Neural cell (in vitro differentiated cells): ENCODE measurements at regions not wholly inside any gene's neighbourhood (a gene's known extent, or its start where the extent isn't known, plus 50 kb on each side); places are given as distances from the start of the nearest gene placed in this dataset.

Source experiments
- H2AFZ ChIP-seq: fragments of 200-600, 300-800 bp; sonication (generic), shearing (Covaris generic); 2 replicates; pipeline ENCODE4 v1.6.0; 2014; ENCODE audit warnings: low read depth, mild to moderate bottlenecking, antibody characterized with exemption, low read length, moderate library complexity
- H3F3A ChIP-seq: fragments of 200-600 bp; shearing (Covaris generic); 2 replicates; pipeline ENCODE4 v1.6.1; 2016; ENCODE audit warnings: mild to moderate bottlenecking, moderate library complexity, mixed read lengths, antibody characterized with exemption, low read length; ENCODE audit not compliant: insufficient read depth, poor library complexity, severe bottlenecking
- H3K27ac ChIP-seq: fragments of 200-600, 300-800 bp; sonication (generic), shearing (Covaris generic); 2 replicates; pipeline ENCODE4 v1.5.1; 2014; ENCODE audit warnings: mild to moderate bottlenecking, low read length, moderate library complexity
- H3K27me3 ChIP-seq: fragments of 300-800, 200-600 bp; sonication (generic), shearing (Covaris generic); 2 replicates; pipeline ENCODE4 v1.6.0; 2014; ENCODE audit warnings: mild to moderate bottlenecking, low read depth, low read length, moderate library complexity; ENCODE audit not compliant: insufficient read depth
- H3K36me3 ChIP-seq: fragments of 300-800, 200-600 bp; sonication (generic), shearing (Covaris generic); 2 replicates; pipeline ENCODE4 v1.5.1; 2014; ENCODE audit warnings: mild to moderate bottlenecking, antibody characterized with exemption, low read length, moderate library complexity; ENCODE audit not compliant: insufficient read depth
- H3K4me2 ChIP-seq: fragments of 300-800, 200-600 bp; sonication (generic), shearing (Covaris generic); 2 replicates; pipeline ENCODE4 v1.6.0; 2014; ENCODE audit warnings: mild to moderate bottlenecking, low read length
- H3K4me3 ChIP-seq: fragments of 300-800, 200-600 bp; sonication (generic), shearing (Covaris generic); 2 replicates; pipeline ENCODE4 v1.5.1; 2014; ENCODE audit warnings: mild to moderate bottlenecking, low read length, moderate library complexity
- H3K79me2 ChIP-seq: fragments of 200-600 bp; shearing (Covaris generic); replicated peaks from 2 replicates; pipeline ENCODE4 v1.6.0; 2014; ENCODE audit warnings: mild to moderate bottlenecking, low read length, moderate library complexity; ENCODE audit not compliant: insufficient read depth
- H3K9ac ChIP-seq: fragments of 300-800, 200-600 bp; sonication (generic), shearing (Covaris generic); 2 replicates; pipeline ENCODE4 v1.6.1; 2016; ENCODE audit warnings: mild to moderate bottlenecking, low read length, mixed read lengths
- H3K9me2 ChIP-seq: fragments of 200-600 bp; shearing (Covaris generic); 2 replicates; pipeline ENCODE4 v1.6.1; 2016; ENCODE audit warnings: mild to moderate bottlenecking, low read length, mixed read lengths; ENCODE audit not compliant: insufficient read depth
- H3K9me3 ChIP-seq: fragments of 200-600, 300-800 bp; sonication (generic), shearing (Covaris generic); 2 replicates; pipeline ENCODE4 v1.6.1; 2016; ENCODE audit warnings: mild to moderate bottlenecking, mixed run types, low read length, moderate library complexity, mixed read lengths
- H4K20me1 ChIP-seq: fragments of 200-600 bp; shearing (Covaris generic); 2 replicates; pipeline ENCODE4 v1.6.1; 2016; ENCODE audit warnings: mild to moderate bottlenecking, mixed run types; ENCODE audit not compliant: insufficient read depth
- CTCF ChIP-seq: fragments of 450-650 bp; IDR thresholded peaks from 2 replicates; pipeline ENCODE4 v1.5.1; 2014; ENCODE audit warnings: antibody characterized with exemption, mild to moderate bottlenecking, moderate library complexity; ENCODE audit not compliant: poor library complexity, severe bottlenecking
- EP300 ChIP-seq: fragments of 450-650 bp; conservative IDR thresholded peaks from 2 replicates; pipeline ENCODE4 v1.6.1; 2014; ENCODE audit warnings: antibody characterized with exemption, mild to moderate bottlenecking, moderate library complexity; ENCODE audit not compliant: poor library complexity, severe bottlenecking
- EZH2 ChIP-seq: fragments of 200-600, 300-800 bp; shearing (Covaris generic), sonication (generic); IDR thresholded peaks from 2 replicates; pipeline ENCODE4 v1.6.1; 2014; ENCODE audit warnings: antibody characterized with exemption, low read length, borderline replicate concordance, mild to moderate bottlenecking; ENCODE audit not compliant: insufficient read depth, poor library complexity, severe bottlenecking
- MXI1 ChIP-seq: fragments of 450-650 bp; conservative IDR thresholded peaks from 2 replicates; pipeline ENCODE4 v1.6.1; 2014; ENCODE audit warnings: antibody characterized with exemption, mild to moderate bottlenecking; ENCODE audit not compliant: poor library complexity, severe bottlenecking
- POLR2AphosphoS5 ChIP-seq: IDR thresholded peaks from 2 replicates; pipeline ENCODE4 v1.6.1; 2012
- RAD21 ChIP-seq: fragments of 450-650 bp; conservative IDR thresholded peaks from 2 replicates; pipeline ENCODE4 v1.6.1; 2014; ENCODE audit warnings: antibody characterized with exemption, mild to moderate bottlenecking, moderate library complexity
- REST ChIP-seq: IDR thresholded peaks from 2 replicates; pipeline ENCODE4 v1.6.1; 2012; ENCODE audit warnings: borderline replicate concordance
- SMC3 ChIP-seq: fragments of 450-650 bp; conservative IDR thresholded peaks from 2 replicates; pipeline ENCODE4 v1.6.1; 2014; ENCODE audit warnings: antibody characterized with exemption, mild to moderate bottlenecking, moderate library complexity; ENCODE audit not compliant: poor library complexity
- TAF1 ChIP-seq: IDR thresholded peaks from 2 replicates; pipeline ENCODE4 v1.6.1; 2012; ENCODE audit warnings: low read depth

- no peaks in the 10 kb centered on the region for H4K20me1 ChIP-seq
- H3K36me3 ChIP-seq = no peaks in the 10 kb centered on the region
- no peaks in the 10 kb centered on the region for H3K27me3 ChIP-seq
- H3K9me3 ChIP-seq = no peaks in the 10 kb centered on the region
- no peaks in the 10 kb centered on the region for H3K79me2 ChIP-seq
- H3K9ac ChIP-seq = no peak overlapping the region
- H2AFZ ChIP-seq = no peak overlapping the region
- no peak overlapping the region for H3K4me2 ChIP-seq
- H3K4me3 ChIP-seq = no peak overlapping the region
- H3K27ac ChIP-seq = no peak overlapping the region
- H3K9me2 ChIP-seq = no peaks in the 10 kb centered on the region
- TF ChIP-seq POLR2AphosphoS5 (no peak), RAD21 (no peak), EZH2 (no peak), MXI1 (no peak)
- no peaks in the 10 kb centered on the region for H3F3A ChIP-seq
Observed at GRCh38 chr13:37418490-37418889, 180.1 kb downstream of the POSTN start.

- Histone ChIP-seq H3K9me3 (no peaks in the 10 kb centered on the region), H3K36me3 (no peaks in the 10 kb centered on the region), H3K27ac (no peak overlapping the region), H4K20me1 (no peaks in the 10 kb centered on the region), H3K9me2 (no peaks in the 10 kb centered on the region), H3K4me2 (no peak overlapping the region), H3K79me2 (no peaks in the 10 kb centered on the region), H3F3A (no peaks in the 10 kb centered on the region), H2AFZ (no peak overlapping the region), H3K27me3 (no peaks in the 10 kb centered on the region), H3K9ac (no peak overlapping the region), H3K4me3 (no peak overlapping the region)
- TF ChIP-seq MXI1 (no peak), SMC3 (no peak), RAD21 (no peak), EZH2 (no peak), REST (no peak), POLR2AphosphoS5 (no peak), EP300 (no peak), CTCF (no peak), TAF1 (no peak)
Observed at GRCh38 chr13:37417060-37417441, 181.5 kb downstream of the POSTN start.
